Spinal cord (tissue), 9 donors: ENCODE measurements at regions not wholly inside any gene's neighbourhood (a gene's known extent, or its start where the extent isn't known, plus 50 kb on each side); places are given as distances from the start of the nearest gene placed in this dataset.

Source experiments
- DNase-seq, 6 donors: peaks; one replicate each; pipeline versions ENCODE4 v3.0.0 to v3.0.0-alpha.2; 2013 to 2015; ENCODE audit warnings: low spot score in 6 of 6, low read depth in 4 of 6
- H3K27ac ChIP-seq: one replicate; pipeline ENCODE4 v1.5.1; 2013; ENCODE audit warnings: low read depth, low read length, control low read depth
- H3K27me3 ChIP-seq: one replicate; pipeline ENCODE4 v1.6.1; 2013; ENCODE audit warnings: low read length; ENCODE audit not compliant: control insufficient read depth, insufficient read depth
- H3K36me3 ChIP-seq: one replicate; pipeline ENCODE4 v1.6.1; 2013; ENCODE audit warnings: low read length; ENCODE audit not compliant: control insufficient read depth, insufficient read depth
- H3K4me1 ChIP-seq: one replicate; pipeline ENCODE4 v1.6.1; 2013; ENCODE audit warnings: low read length; ENCODE audit not compliant: control insufficient read depth, insufficient read depth
- H3K4me3 ChIP-seq: one replicate; pipeline ENCODE4 v1.5.1; 2013; ENCODE audit warnings: low read depth, low read length, control low read depth
- H3K9me3 ChIP-seq: one replicate; pipeline ENCODE4 v1.6.1; 2013; ENCODE audit warnings: low read length; ENCODE audit not compliant: control insufficient read depth, insufficient read depth
- WGBS: methylation state at CpG from one replicate; pipeline ENCODE4 v1.1.5; 2013; ENCODE audit warnings: missing lambda C conversion rate; ENCODE audit not compliant: insufficient coverage; 5-methylcytosine and 5-hydroxymethylcytosine counted together
- donor health status: healthy.

DNA sequence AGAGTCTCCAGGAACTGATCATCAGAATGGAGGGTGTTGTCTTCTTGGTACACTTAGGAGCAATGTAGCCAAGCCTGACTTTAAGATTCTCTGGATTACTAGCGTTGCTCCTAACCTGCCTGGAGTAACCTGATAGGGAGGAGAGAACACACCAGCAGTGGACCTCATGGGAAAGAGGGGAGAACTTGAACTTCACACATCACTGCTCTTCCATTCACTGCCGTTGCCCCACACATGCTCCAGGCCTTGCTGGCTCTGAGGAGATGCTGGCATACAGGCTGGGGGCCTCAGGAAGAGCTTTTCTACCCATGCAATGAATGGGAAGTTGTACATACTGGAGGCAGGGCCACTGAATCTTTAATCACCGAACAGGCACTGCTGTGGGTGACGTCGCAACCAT, 60.3 kb upstream of the ADAMTS16 start:
- Histone ChIP-seq H3K27ac (no peak overlapping the region), H3K9me3 (no peaks in the 10 kb centered on the region), H3K27me3 (no peaks in the 10 kb centered on the region), H3K4me3 (no peak overlapping the region), H3K36me3 (no peaks in the 10 kb centered on the region), H3K4me1 (peaks cover 4% of the 10 kb centered on the region)
- WGBS = 100% methylated on average over 3 of the region's 5 CpGs
- no peak for DNase-seq

DNA sequence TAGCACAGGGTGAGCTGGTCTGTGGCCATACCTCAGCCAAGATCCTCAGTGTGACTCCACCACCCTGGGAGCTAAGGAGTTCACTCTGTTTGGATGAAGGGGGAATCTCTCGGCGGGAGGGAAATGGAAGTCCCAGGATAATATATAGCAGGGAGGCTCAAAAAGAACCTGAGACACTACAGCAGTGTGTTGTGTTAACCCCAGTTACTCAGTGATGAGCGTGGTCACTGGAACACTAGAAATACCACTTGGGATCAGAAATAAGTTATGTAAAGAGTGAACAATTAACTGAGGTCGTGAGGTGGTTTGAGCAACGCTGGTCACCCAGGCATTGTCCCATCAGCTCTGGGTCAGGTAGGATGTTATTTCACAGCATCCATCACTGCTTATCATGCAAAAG, 59.3 kb upstream of the ADAMTS16 start:
- Histone ChIP-seq H3K27me3 (no peaks in the 10 kb centered on the region), H3K4me1 (peaks cover 4% of the 10 kb centered on the region)
- 84% methylated on average over 5 of the region's 5 CpGs for WGBS

DNA sequence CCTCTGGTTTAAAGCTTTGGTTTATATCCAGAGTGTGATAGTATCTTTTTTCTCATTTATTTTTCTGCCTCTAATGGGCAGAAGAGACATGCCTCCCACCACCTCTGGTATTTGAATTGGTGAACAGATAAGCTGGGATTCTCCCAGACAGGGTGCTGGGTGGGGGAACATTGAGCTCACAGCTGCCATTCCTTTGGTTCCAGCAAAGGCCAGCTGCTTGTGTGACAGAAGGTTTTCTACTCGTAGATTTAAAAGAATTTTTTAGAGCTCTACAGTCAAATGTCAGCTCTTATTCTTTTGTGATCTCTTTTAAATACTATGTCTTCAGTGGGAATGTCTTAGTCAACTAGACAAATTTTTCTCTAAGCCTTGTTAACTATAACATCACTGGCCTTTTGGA, 54.7 kb upstream of the ADAMTS16 start:
- Histone ChIP-seq H3K27me3 (no peaks in the 10 kb centered on the region), H3K9me3 (no peaks in the 10 kb centered on the region), H3K36me3 (no peaks in the 10 kb centered on the region), H3K4me3 (no peak overlapping the region), H3K4me1 (no peaks in the 10 kb centered on the region), H3K27ac (no peak overlapping the region)
- DNase-seq = no peak
- WGBS = no CpG with 5 or more reads among the region's 1 CpG

More for the DNA sequence above, 59.3 kb upstream of the ADAMTS16 start:
- Histone ChIP-seq H3K36me3 (no peaks in the 10 kb centered on the region), H3K4me3 (no peak overlapping the region), H3K9me3 (no peaks in the 10 kb centered on the region), H3K27ac (no peak overlapping the region)
- DNase-seq = no peak

DNA sequence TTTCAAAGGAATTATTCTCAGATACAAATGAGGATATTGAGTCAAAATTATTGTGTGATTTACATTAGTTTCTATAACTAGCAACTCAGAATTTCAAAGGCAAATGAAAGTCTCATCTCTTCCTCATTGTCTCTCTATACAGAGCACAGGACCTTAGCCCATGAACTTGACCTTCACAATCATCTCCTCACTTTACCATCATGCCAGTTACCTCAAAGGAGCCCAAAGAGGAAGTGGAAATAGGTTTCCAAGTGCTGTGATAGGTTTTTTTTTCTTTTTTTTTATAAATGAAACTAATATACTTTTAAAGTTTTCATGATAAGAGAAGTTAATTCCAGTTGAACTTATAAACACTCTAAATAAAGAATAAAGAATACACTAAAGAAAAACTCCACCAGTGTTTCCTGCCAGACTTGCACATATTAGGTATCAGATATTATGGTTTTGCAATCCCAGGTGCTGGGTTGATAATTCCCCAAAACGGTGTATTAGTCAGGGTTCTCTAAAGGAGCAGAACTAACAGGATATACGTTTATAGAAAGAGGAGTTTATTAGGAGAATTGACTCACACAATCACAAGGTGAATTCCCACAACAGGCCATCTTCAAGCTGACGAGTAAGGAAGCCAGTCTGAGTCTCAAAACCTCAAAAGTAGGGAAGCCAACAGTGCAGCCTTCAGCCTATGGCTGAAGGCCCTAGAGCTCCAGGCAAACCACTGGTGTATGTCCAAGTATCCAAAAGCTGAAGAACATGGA, 50.1 kb upstream of the ADAMTS16 start:
- Histone ChIP-seq H3K27ac (no peak overlapping the region), H3K4me3 (no peak overlapping the region), H3K4me1 (no peaks in the 10 kb centered on the region), H3K9me3 (no peaks in the 10 kb centered on the region), H3K27me3 (no peaks in the 10 kb centered on the region), H3K36me3 (no peaks in the 10 kb centered on the region)
- no peak for DNase-seq
- WGBS = 80% methylated on average over 1 of the region's 3 CpGs
